Lower leg skin (tissue), 3 donors: ENCODE measurements at regions not wholly inside any gene's neighbourhood (a gene's known extent, or its start where the extent isn't known, plus 50 kb on each side); places are given as distances from the start of the nearest gene placed in this dataset.

ENCODE experiments used
- CTCF ChIP-seq, 3 donors: fragments of 450-650 bp; IDR thresholded peaks; one replicate each; pipeline ENCODE4 v1.5.1; 2016; ENCODE audit warnings: antibody characterized with exemption in 3 of 3, mild to moderate bottlenecking in 3 of 3, moderate library complexity in 2 of 3
- POLR2A ChIP-seq, 2 donors: fragments of 450-650 bp; IDR thresholded peaks; one replicate each; pipeline ENCODE4 v1.6.1; 2016 to 2017; ENCODE audit warnings: antibody characterized with exemption in 2 of 2, mild to moderate bottlenecking in 1 of 2, moderate library complexity in 1 of 2

DNA sequence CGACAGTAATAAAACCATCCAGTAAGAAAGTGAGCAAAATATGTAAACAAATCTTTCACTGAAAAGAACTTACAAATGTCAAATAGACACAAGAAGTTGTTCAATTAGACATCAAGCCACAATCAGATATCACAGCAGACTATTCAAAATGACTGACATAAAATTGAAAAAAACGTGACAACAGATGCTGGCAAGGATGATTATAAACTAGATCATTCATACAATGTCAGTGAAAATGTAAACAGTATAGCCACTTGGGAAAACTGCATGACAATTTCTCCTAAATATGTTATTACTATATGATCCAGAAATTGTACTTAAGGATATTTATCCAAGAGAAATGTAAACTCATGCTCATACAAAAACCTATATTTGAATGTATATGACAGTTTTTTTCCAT, 609.4 kb upstream of the CNTNAP5 start:
- TF ChIP-seq CTCF (IDR thresholded peaks at IDR 0.05) (no peak), POLR2A (IDR thresholded peaks at IDR 0.05) (no peak)
